H9 (cell line): ENCODE measurements at regions not wholly inside any gene's neighbourhood (a gene's known extent, or its start where the extent isn't known, plus 50 kb on each side); places are given as distances from the start of the nearest gene placed in this dataset.

Experiments
- DNase-seq: peaks from one replicate; pipeline ENCODE4 v3.0.0-alpha.2; 2017
- H2AFZ ChIP-seq: one replicate; pipeline ENCODE4 v1.6.1; 2013; ENCODE audit warnings: mild to moderate bottlenecking, low read length, control low read depth, moderate library complexity
- H2AK5ac ChIP-seq: 2 replicates; pipeline ENCODE4 v1.6.1; 2013; ENCODE audit warnings: low read length, control low read depth, mixed read lengths; ENCODE audit not compliant: insufficient read length
- H2BK120ac ChIP-seq: one replicate; pipeline ENCODE4 v1.6.1; 2013; ENCODE audit warnings: low read depth, mild to moderate bottlenecking, low read length, control low read depth, inconsistent platforms; ENCODE audit not compliant: poor library complexity, severe bottlenecking
- H2BK12ac ChIP-seq: 2 replicates; pipeline ENCODE4 v1.6.1; 2013; ENCODE audit warnings: low read length, control low read depth, mixed read lengths, low read depth; ENCODE audit not compliant: insufficient read length
- H2BK15ac ChIP-seq: 2 replicates; pipeline ENCODE4 v1.6.1; 2013; ENCODE audit warnings: low read depth, low read length, control low read depth
- H2BK20ac ChIP-seq: one replicate; pipeline ENCODE4 v1.6.1; 2013; ENCODE audit warnings: low read depth, mild to moderate bottlenecking, low read length, control low read depth, inconsistent platforms; ENCODE audit not compliant: poor library complexity, severe bottlenecking
- H2BK5ac ChIP-seq: 2 replicates; pipeline ENCODE4 v1.6.1; 2013; ENCODE audit warnings: low read length, control low read depth, mixed read lengths; ENCODE audit not compliant: insufficient read length
- H3K14ac ChIP-seq: 2 replicates; pipeline ENCODE4 v1.6.1; 2013; ENCODE audit warnings: low read length, control low read depth; ENCODE audit not compliant: insufficient read depth
- H3K18ac ChIP-seq: 2 replicates; pipeline ENCODE4 v1.6.1; 2013; ENCODE audit warnings: low read depth, mild to moderate bottlenecking, mixed read lengths, low read length, control low read depth; ENCODE audit not compliant: insufficient read length
- H3K23ac ChIP-seq: 2 replicates; pipeline ENCODE4 v1.6.1; 2013; ENCODE audit warnings: low read length, control low read depth, mixed read lengths, low read depth; ENCODE audit not compliant: insufficient read length
- H3K23me2 ChIP-seq: 2 replicates; pipeline ENCODE4 v1.6.1; 2013; ENCODE audit warnings: low read depth, mild to moderate bottlenecking, mixed read lengths, low read length, control low read depth; ENCODE audit not compliant: insufficient read length, poor library complexity, severe bottlenecking
- H3K27ac ChIP-seq: 2 replicates; pipeline ENCODE4 v1.5.1; 2013; ENCODE audit warnings: low read length, control low read depth, mixed read lengths, low read depth; ENCODE audit not compliant: insufficient read length
- H3K27me3 ChIP-seq: 2 replicates; pipeline ENCODE4 v1.6.1; 2013; ENCODE audit warnings: low read length, control low read depth, inconsistent platforms; ENCODE audit not compliant: insufficient read depth
- H3K4ac ChIP-seq: 2 replicates; pipeline ENCODE4 v1.6.1; 2013; ENCODE audit warnings: low read depth, mild to moderate bottlenecking, control low read depth, inconsistent platforms, low read length, moderate library complexity
- H3K4me1 ChIP-seq: 2 replicates; pipeline ENCODE4 v1.6.1; 2013; ENCODE audit warnings: low read length, control low read depth, inconsistent platforms; ENCODE audit not compliant: insufficient read depth
- H3K4me2 ChIP-seq: 2 replicates; pipeline ENCODE4 v1.6.1; 2013; ENCODE audit warnings: low read length, control low read depth, mixed read lengths; ENCODE audit not compliant: insufficient read length, insufficient read depth
- H3K56ac ChIP-seq: 2 replicates; pipeline ENCODE4 v1.6.1; 2013; ENCODE audit warnings: low read depth, mild to moderate bottlenecking, mixed read lengths, low read length, control low read depth; ENCODE audit not compliant: insufficient read length
- H3K79me1 ChIP-seq: 2 replicates; pipeline ENCODE4 v1.6.1; 2013; ENCODE audit warnings: low read depth, mild to moderate bottlenecking, moderate library complexity, low read length, control low read depth, inconsistent platforms; ENCODE audit not compliant: insufficient read depth, poor library complexity, severe bottlenecking
- H3K79me2 ChIP-seq: 2 replicates; pipeline ENCODE4 v1.6.1; 2013; ENCODE audit warnings: low read length, control low read depth, inconsistent platforms; ENCODE audit not compliant: insufficient read depth
- H3K9ac ChIP-seq: 2 replicates; pipeline ENCODE4 v1.6.1; 2013; ENCODE audit warnings: low read length, control low read depth, mixed read lengths; ENCODE audit not compliant: insufficient read length; ENCODE audit errors: extremely low read depth
- H3K9me3 ChIP-seq: one replicate; pipeline ENCODE4 v1.6.1; 2013; ENCODE audit warnings: low read depth, low read length, inconsistent platforms; ENCODE audit not compliant: control insufficient read depth
- H3T11ph ChIP-seq: one replicate; pipeline ENCODE4 v1.6.1; 2013; ENCODE audit warnings: mild to moderate bottlenecking, low read length, control low read depth, inconsistent platforms
- H4K20me1 ChIP-seq: one replicate; pipeline ENCODE4 v1.6.1; 2013; ENCODE audit not compliant: control insufficient read depth, insufficient read length, insufficient read depth
- H4K5ac ChIP-seq: 2 replicates; pipeline ENCODE4 v1.6.1; 2013; ENCODE audit warnings: low read depth, mild to moderate bottlenecking, mixed read lengths, low read length, control low read depth; ENCODE audit not compliant: insufficient read length
- H4K8ac ChIP-seq: replicated peaks from 2 replicates; pipeline ENCODE4 v1.6.1; 2013; ENCODE audit warnings: low read length, control low read depth, mixed read lengths, low read depth; ENCODE audit not compliant: insufficient read length
- H4K91ac ChIP-seq: 2 replicates; pipeline ENCODE4 v1.6.1; 2013; ENCODE audit warnings: low read depth, mild to moderate bottlenecking, moderate library complexity, mixed read lengths, low read length, control low read depth; ENCODE audit not compliant: insufficient read length
- H3K27ac Mint-ChIP-seq, 3 experiments: 2 replicates in 2 of 3; 3 replicates in 1 of 3; pipeline ENCODE4 v1.8.0; 2020 to 2021; ENCODE audit warnings: mixed read lengths in 3 of 3, mild to moderate bottlenecking in 1 of 3, moderate library complexity in 1 of 3
- H3K27me3 Mint-ChIP-seq: 2 replicates; pipeline ENCODE4 v1.8.0; 2021; ENCODE audit warnings: low read depth, mild to moderate bottlenecking, moderate library complexity, mixed read lengths
- H3K36me3 Mint-ChIP-seq, 3 experiments: 2 replicates in 2 of 3; 3 replicates in 1 of 3; pipeline ENCODE4 v1.8.0; 2020 to 2021; ENCODE audit warnings: low read depth in 3 of 3, mixed read lengths in 3 of 3; ENCODE audit not compliant: insufficient read depth in 1 of 3
- H3K4me1 Mint-ChIP-seq, 2 experiments: 2 replicates each; pipeline ENCODE4 v1.8.0; 2020; ENCODE audit warnings: mixed read lengths in 2 of 2
- H3K4me3 Mint-ChIP-seq, 2 experiments: 2 replicates in 1 of 2; 3 replicates in 1 of 2; pipeline ENCODE4 v1.8.0; 2020 to 2021; ENCODE audit warnings: mild to moderate bottlenecking in 2 of 2, mixed read lengths in 2 of 2, moderate library complexity in 1 of 2
- H3K9me3 Mint-ChIP-seq, 2 experiments: 2 replicates in 1 of 2; 3 replicates in 1 of 2; pipeline ENCODE4 v1.8.0; 2020; ENCODE audit warnings: mild to moderate bottlenecking in 2 of 2, mixed read lengths in 2 of 2, moderate library complexity in 1 of 2
- WGBS: extraction: QIAGEN DNeasy Blood & Tissue Kit; methylation state at CpG from one replicate; pipeline ENCODE4 v1.1.7; 2013; ENCODE audit warnings: missing lambda C conversion rate, low lambda C conversion rate, mixed read lengths; ENCODE audit not compliant: insufficient read length; ENCODE audit errors: extremely low coverage; 5-methylcytosine and 5-hydroxymethylcytosine counted together
- TF ChIP-seq, protein P1 (sequence below): fragments of 200-600 bp; sonication (generic); conservative IDR thresholded peaks from 3 replicates; pipeline ENCODE4 v1.8.0; 2021; ENCODE audit warnings: antibody characterized with exemption, mild to moderate bottlenecking

DNA sequence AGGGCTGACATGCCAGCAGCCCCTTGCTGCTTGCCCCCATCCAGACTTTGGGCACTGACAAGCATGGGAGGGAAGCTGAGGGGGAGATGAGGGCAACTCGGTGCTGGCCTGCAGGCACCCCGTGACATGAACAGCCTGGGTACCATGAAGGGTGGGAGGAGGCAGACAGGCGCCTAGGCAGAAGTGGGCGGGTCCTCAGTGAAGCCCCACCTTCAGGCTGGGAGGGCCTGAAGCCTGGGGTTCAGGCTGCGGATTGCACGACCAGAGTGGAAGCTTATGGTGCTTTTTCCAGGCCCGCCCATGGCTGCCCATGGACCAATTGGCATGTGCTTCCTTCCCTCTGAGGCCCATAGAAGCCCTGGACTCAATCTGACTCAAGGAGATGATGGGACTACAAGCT, 354.1 kb downstream of the GRIA2 start:
- Histone ChIP-seq H2AK5ac (no peak overlapping the region), H3K4me2 (no peak overlapping the region), H2BK15ac (no peak overlapping the region), H3K9me3 (no peaks in the 10 kb centered on the region), H2BK12ac (no peak overlapping the region), H3K23ac (no peak overlapping the region), H3K23me2 (no peaks in the 10 kb centered on the region), H4K5ac (no peak overlapping the region), H4K91ac (no peak overlapping the region), H3K27me3 (no peaks in the 10 kb centered on the region), H3K79me1 (no peaks in the 10 kb centered on the region), H2BK120ac (no peak overlapping the region), H3K27ac (no peak overlapping the region), H2BK20ac (no peak overlapping the region), H3T11ph (no peak overlapping the region), H3K79me2 (no peaks in the 10 kb centered on the region), H2AFZ (no peak overlapping the region), H2BK5ac (no peak overlapping the region), H3K14ac (no peak overlapping the region), H4K20me1 (no peaks in the 10 kb centered on the region), H3K9ac (no peak overlapping the region), H3K4me1 (no peaks in the 10 kb centered on the region), H3K18ac (no peak overlapping the region), H4K8ac (no peak overlapping the region), H3K4ac (no peak overlapping the region), H3K56ac (no peak overlapping the region)
- DNase-seq, result no peak
- no peaks in the 10 kb centered on the region for H3K27me3 Mint-ChIP-seq
- no peak overlapping the region for H3K4me3 Mint-ChIP-seq
- H3K36me3 Mint-ChIP-seq, result no peaks in the 10 kb centered on the region
- no peaks in the 10 kb centered on the region for H3K4me1 Mint-ChIP-seq
- no peaks in the 10 kb centered on the region for H3K9me3 Mint-ChIP-seq
- WGBS, result no CpG with 5 or more reads among the region's 7 CpGs
- H3K27ac Mint-ChIP-seq, result no peak overlapping the region; a peak in 1 of 7 replicates
- TF ChIP-seq, protein P1, sequence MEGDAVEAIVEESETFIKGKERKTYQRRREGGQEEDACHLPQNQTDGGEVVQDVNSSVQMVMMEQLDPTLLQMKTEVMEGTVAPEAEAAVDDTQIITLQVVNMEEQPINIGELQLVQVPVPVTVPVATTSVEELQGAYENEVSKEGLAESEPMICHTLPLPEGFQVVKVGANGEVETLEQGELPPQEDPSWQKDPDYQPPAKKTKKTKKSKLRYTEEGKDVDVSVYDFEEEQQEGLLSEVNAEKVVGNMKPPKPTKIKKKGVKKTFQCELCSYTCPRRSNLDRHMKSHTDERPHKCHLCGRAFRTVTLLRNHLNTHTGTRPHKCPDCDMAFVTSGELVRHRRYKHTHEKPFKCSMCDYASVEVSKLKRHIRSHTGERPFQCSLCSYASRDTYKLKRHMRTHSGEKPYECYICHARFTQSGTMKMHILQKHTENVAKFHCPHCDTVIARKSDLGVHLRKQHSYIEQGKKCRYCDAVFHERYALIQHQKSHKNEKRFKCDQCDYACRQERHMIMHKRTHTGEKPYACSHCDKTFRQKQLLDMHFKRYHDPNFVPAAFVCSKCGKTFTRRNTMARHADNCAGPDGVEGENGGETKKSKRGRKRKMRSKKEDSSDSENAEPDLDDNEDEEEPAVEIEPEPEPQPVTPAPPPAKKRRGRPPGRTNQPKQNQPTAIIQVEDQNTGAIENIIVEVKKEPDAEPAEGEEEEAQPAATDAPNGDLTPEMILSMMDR, result no peak
